Astrocyte of the cerebellum (primary cell): ENCODE measurements at regions not wholly inside any gene's neighbourhood (a gene's known extent, or its start where the extent isn't known, plus 50 kb on each side); places are given as distances from the start of the nearest gene placed in this dataset.

ENCODE experiments used
- DNase-seq: peaks from one replicate; pipeline ENCODE4 v3.0.0-alpha.2; 2011; ENCODE audit warnings: low read depth
- H3K4me3 ChIP-seq: 2 replicates; pipeline ENCODE4 v1.5.1; 2011; ENCODE audit warnings: mild to moderate bottlenecking, low read depth, low read length, moderate library complexity
- in situ Hi-C: cut with HindIII; loops from 2 replicates; pipeline ENCODE4 v1.10.0; 2017; ENCODE audit warnings: low sequenced_read_pairs
- TF ChIP-seq, protein P1 (sequence below): IDR thresholded peaks from 2 replicates; pipeline ENCODE4 v1.5.1; 2012; ENCODE audit warnings: low read length, low read depth, moderate library complexity, mild to moderate bottlenecking; ENCODE audit errors: missing control alignments

DNA sequence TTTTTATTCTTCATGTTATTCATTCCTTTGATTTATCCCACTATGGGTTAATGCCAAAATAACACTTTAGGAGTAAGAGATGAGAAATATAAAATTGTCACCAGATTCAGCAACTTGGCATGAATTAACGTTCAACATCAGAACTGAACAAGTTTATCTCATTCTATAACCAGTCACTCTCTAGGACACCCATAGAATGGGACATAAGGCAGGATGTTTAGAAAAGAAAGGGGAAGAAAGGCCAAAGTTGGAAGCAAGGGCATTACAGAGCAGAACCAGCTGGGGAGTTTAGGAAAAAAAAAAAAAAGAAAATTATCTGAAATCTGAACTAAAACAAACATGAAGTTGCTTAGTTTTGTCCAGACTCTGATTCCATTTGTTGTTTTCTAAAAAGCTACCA lies 211.0 kb downstream of the PMAIP1 start:
- TF ChIP-seq, protein P1, sequence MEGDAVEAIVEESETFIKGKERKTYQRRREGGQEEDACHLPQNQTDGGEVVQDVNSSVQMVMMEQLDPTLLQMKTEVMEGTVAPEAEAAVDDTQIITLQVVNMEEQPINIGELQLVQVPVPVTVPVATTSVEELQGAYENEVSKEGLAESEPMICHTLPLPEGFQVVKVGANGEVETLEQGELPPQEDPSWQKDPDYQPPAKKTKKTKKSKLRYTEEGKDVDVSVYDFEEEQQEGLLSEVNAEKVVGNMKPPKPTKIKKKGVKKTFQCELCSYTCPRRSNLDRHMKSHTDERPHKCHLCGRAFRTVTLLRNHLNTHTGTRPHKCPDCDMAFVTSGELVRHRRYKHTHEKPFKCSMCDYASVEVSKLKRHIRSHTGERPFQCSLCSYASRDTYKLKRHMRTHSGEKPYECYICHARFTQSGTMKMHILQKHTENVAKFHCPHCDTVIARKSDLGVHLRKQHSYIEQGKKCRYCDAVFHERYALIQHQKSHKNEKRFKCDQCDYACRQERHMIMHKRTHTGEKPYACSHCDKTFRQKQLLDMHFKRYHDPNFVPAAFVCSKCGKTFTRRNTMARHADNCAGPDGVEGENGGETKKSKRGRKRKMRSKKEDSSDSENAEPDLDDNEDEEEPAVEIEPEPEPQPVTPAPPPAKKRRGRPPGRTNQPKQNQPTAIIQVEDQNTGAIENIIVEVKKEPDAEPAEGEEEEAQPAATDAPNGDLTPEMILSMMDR, result no peak
- DNase-seq, result no peak
- in situ Hi-C loops, result no loop called here
- no peak overlapping the region for H3K4me3 ChIP-seq

DNA sequence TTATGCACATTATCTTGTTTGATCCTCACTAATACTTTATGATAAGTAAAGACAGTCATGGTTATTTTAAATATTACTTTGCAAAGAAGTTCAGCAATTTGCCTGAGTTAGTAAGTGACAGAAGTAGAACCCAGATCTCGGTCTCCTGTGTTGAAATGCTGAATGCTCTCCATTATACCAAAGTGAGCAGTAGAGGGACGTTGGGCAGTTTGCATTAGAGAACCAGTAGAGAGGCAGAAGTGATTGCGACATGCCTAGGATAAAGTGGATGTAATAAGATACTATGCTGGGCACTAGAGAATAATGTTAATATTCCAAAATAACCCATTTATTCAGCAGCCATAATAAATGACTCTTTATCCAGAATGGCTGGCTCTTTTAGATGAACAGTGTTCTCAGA lies 201.0 kb downstream of the PMAIP1 start:
- TF ChIP-seq, protein P1, result no peak
- in situ Hi-C loops, result no loop called here
- DNase-seq, result no peak
- no peak overlapping the region for H3K4me3 ChIP-seq

DNA sequence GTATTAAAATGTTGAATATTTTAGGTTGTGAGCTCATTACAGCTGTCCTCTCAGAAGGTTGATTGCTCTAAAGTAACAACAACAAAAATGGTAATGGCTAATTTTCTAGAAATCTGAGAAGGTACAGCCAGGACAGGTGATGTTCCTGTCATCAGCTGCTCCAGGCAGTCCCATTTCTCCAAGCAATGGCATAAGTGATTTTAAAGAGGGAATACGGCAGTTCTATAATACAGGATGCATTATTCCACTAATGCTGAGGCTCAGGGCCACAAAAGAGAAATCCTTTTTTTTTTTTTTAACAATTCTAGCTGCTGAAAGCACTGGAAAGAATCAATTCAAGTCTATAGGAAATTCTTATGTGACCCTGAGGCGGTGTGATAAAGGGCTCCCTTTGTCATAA lies 199.9 kb downstream of the PMAIP1 start:
- in situ Hi-C loops, result no loop called here
- no peak overlapping the region for H3K4me3 ChIP-seq
- DNase-seq, result no peak
- TF ChIP-seq, protein P1, result no peak

DNA sequence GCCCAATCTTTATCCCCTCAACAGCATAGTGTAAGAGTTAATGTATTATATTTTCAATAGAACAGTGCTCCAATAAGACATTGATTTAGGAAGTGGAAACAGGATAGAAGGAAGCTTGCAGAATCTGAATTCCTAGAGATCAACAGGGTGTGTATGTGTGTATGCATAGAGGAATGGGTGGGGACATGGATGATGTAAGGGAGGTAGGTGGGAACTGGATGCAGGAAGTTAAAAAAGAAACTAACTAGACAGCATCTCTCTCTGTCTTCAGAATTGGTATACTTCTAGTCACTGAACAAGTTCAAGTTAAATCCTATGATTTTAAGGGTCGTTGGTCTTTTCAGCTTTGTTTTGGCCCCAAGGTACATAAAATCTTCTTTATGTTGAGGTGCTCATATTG lies 196.6 kb downstream of the PMAIP1 start:
- DNase-seq, result no peak
- H3K4me3 ChIP-seq, result no peak overlapping the region
- TF ChIP-seq, protein P1, result no peak
- in situ Hi-C loops, result no loop called here

DNA sequence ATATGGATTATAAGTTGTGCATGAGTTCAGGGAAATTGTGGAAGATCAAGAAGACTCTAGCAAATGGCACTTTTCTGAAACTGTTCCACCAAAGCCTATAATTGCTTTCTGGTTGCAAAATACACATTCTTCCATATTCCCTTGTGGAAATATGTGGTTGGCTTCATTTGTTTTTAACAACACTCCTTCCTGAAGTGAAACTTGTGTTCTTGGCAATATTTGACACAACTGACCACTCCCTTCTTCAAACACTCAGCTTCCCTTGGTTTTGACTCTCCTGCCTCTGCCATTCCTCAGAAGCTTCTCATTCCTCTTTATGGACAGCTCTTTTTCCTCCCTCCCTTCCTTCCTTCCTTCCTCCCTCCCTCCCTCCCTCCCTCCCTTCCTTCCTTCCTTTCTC lies 192.3 kb downstream of the PMAIP1 start:
- DNase-seq, result no peak
- TF ChIP-seq, protein P1, result no peak
- H3K4me3 ChIP-seq, result no peak overlapping the region
- in situ Hi-C loops, result no loop called here

DNA sequence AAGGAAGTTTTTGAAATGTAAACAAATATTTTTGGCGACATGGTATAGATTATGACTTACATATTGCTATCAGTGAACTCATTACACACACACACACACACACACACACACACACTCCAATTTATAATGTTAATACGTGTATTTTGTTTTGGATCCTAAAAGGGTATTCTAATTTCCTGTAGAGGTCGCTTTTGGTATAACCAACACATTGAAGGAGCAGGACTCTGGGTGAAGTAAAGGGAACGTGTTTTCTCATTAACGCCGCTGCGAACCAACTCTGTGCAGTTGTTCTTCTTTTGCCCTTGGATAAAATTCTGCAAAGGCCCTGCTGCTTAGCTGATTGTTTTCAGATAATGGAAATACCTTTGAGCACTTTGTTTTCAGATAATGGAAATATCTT lies 190.4 kb downstream of the PMAIP1 start:
- TF ChIP-seq, protein P1, result no peak
- in situ Hi-C loops, result no loop called here
- no peak for DNase-seq
- H3K4me3 ChIP-seq, result no peak overlapping the region

DNA sequence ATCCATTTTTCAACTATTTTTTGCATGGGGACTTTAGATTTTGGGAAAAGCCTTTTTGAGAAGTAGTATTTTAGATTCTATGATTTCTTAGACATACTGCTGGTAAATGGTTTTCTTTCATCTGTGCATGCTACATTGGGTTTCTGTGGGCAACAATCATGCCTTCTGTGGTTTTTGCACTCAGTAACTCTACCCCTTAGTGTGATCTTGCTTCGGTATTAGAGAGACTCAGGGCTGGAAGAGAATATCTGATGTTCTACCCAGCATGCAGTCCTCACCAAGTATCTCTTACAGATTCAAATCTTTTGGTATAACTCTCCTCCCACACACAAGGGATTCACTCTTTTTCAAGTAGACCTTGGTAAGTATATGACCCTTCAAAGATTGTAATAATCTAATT lies 183.0 kb downstream of the PMAIP1 start:
- TF ChIP-seq, protein P1, result no peak

More for the DNA sequence above, 183.0 kb downstream of the PMAIP1 start:
- DNase-seq, result peak; percentile 40
- no peak overlapping the region for H3K4me3 ChIP-seq
- in situ Hi-C loops, result no loop called here
